GM18951 (cell line): ENCODE measurements at regions not wholly inside any gene's neighbourhood (a gene's known extent, or its start where the extent isn't known, plus 50 kb on each side); places are given as distances from the start of the nearest gene placed in this dataset.

Source experiments
- POLR2A ChIP-seq: IDR thresholded peaks from 4 replicates; pipeline ENCODE4 v1.6.1; 2011; ENCODE audit warnings: mild to moderate bottlenecking; ENCODE audit not compliant: insufficient read length, insufficient read depth; ENCODE audit errors: extremely low read depth
- in situ Hi-C: fragments of 300-500 bp; cut with MboI; formaldehyde crosslinking; loops from one replicate; pipeline ENCODE4 v1.12.0; 2022; ENCODE audit warnings: low sequenced_read_pairs, mixed read lengths, inconsistent platforms; ENCODE audit not compliant: unreplicated experiment

DNA sequence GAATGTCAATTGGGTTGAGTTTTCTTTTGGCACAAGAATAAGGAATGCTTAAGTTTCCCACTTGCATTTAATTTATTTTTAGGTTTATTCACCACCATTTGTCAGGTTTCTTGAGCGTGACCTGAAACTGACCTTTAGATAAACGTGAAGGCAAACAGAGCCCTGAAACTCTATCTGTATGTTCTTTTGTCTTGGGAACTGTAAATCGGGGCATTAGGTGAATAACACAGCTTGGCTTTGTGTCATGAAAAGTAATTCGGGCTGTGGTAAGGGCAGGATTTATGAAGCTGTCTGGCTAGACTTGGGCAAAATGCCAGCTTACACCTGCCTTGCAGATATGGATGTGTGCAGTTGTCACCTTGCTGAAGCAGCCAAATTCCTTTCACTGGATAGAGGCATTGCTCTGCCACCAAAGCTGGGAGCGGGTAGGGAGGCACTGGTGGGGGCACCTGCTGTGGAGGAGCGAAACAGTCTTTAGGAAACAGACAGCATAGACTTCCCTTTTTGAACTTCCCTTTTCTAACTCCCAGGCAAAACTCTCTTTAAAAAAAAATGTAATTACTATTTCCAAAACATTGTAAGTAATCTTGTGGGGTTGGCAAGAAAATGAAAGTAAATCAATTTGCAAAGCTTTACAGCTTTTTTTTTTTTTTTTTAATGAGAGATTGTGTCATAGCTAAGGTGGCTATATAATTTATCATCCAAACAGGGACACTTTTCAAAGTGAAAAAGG is 545.2 kb downstream of the CSNK1G3 start:
- no peak for TF ChIP-seq POLR2A
- in situ Hi-C loops: no loop called here

GRCh38 chr5:124056326-124056990 is 544.5 kb downstream of the CSNK1G3 start:
- in situ Hi-C loops: no loop called here
- TF ChIP-seq POLR2A: no peak

DNA sequence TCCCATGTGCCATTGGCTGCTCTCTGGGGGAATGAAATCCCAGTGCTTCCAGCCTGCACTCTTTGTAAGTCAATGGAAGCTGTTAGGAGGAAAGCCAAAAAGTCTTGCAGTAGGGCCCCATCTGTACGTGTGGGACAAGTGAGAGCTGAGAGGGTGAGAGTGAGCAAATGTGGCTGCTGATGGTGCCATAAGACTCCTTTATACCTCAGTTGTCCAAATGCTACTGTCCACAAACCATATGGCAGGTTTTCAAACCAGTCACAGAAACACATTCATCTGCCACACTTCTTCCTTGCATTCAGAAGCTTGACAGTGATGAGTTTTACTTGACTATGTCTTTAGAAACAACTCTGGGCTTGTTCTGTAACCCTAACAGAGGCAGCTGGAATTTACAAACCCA is 543.8 kb downstream of the CSNK1G3 start:
- in situ Hi-C loops: no loop called here
- no peak for TF ChIP-seq POLR2A

DNA sequence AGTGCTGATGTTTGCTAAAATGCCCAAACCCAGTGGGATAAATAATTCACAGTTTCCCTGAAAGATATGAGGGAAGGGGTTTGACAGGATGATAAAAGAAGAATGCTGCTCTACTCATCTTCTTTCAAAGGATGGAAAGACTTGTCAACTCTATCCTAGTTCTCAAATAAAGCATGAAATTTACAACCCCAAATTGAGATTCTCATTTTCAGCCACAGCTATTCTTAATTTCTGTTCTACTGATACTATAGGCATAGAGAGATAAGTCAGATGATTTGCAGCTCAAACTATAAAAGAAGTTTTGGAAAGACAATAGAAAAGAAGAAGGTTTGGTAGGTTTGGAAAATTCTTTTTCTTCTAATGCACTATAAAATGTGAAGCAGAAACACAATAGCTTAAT is 542.6 kb downstream of the CSNK1G3 start:
- in situ Hi-C loops: no loop called here
- no peak for TF ChIP-seq POLR2A

- TF ChIP-seq POLR2A: no peak
- in situ Hi-C loops: no loop called here
These were observed 541.4 kb downstream of the CSNK1G3 start for GRCh38 chr5:124053340-124053739.

DNA sequence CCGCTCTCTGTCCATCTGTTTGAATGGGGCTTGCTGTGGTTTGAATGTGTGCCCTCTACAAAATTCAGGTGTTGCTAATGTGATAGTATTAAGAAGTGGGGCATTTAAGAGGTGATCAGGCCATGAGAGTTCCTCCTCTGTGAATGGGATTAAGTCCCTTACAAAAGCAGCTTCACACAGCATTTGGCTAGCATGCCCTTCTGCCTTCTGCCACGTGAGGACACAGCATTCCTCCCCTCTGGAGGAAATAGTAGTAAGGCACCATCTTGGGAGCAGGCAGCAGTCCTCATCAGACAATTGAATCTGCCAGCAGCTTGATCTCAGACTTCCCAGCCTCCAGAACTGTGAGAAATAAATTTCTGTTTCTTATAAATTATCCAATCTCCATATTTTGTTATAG is 540.2 kb downstream of the CSNK1G3 start:
- no peak for TF ChIP-seq POLR2A
- in situ Hi-C loops: no loop called here

DNA sequence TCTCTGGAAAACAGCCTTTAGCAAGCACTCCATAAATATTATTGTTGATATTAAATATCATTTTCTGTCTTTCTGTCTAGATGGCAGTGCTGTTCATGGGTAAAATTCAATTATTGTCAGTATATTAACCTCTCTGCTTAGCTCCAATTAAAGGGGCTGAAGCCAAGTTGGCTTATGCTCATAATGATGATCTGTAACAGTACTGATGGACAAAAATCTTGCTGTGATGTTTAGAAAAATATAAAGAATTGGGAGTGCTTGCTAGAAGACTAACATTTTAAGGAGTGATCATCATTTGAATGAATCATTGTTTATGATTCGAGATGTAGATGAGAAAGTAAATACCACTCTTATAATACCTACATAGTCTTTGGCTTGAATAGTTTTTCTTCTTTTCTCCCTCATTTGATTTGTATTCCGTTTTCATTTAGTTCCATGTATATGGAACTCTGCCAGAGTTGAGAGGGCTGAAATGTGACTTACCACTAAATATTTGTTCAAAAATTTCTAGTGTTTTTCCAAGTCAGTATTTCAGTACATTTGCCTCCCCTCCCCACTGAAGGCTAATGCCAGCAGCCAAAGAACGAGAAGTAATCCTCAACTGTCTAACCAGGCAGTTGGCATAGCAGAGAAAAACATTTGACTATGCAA is 538.3 kb downstream of the CSNK1G3 start:
- in situ Hi-C loops: no loop called here
- TF ChIP-seq POLR2A: no peak

GRCh38 chr5:124045412-124045811 is 533.4 kb downstream of the CSNK1G3 start:
- no peak for TF ChIP-seq POLR2A
- in situ Hi-C loops: no loop called here

- in situ Hi-C loops: no loop called here
- no peak for TF ChIP-seq POLR2A
These were observed 532.6 kb downstream of the CSNK1G3 start for GRCh38 chr5:124044613-124045012.

- in situ Hi-C loops: no loop called here
- no peak for TF ChIP-seq POLR2A
These were observed 531.5 kb downstream of the CSNK1G3 start for GRCh38 chr5:124043456-124043855.

DNA sequence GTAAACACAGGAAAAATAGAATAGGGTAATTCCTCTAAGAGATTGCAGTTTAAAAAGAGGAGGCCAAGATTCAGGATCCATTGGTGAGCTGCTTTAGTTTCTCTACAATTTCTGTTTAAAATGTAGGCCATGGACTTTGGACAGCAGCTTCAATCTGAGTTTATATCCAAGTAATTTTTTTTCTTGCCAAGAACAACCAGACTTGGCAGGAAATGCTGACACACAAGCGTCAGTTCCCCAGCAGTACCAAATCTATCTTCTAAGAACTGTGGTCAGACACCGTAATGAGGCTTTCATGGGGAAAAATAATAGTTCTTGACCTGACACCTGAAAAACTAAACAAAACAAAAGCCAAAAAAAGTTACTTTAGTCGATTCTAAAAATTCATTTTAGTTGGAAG is 528.8 kb downstream of the CSNK1G3 start:
- TF ChIP-seq POLR2A: no peak

GRCh38 chr5:124039410-124039809 is 527.4 kb downstream of the CSNK1G3 start:
- TF ChIP-seq POLR2A: no peak
- in situ Hi-C loops: no loop called here

More for the DNA sequence above, 528.8 kb downstream of the CSNK1G3 start:
- in situ Hi-C loops: no loop called here

DNA sequence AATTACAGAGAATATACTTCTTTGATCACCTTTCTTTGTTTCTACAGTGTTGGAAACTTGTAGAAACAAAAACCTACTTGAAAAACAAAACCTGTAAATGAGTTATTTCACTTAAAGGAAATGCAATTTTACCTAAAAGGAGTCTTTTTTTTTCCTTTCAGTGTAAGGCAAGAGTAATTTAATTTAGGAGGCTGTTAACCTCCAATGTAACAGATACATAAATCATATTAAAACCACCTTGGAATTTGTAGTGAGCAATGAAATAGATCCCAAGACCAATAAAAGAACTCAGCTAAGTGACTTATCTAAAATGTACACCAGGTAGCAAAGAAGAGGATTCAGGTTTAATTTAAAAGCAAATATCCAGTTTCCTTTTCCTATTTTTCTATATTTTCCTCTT is 524.8 kb downstream of the CSNK1G3 start:
- no peak for TF ChIP-seq POLR2A
- in situ Hi-C loops: no loop called here

DNA sequence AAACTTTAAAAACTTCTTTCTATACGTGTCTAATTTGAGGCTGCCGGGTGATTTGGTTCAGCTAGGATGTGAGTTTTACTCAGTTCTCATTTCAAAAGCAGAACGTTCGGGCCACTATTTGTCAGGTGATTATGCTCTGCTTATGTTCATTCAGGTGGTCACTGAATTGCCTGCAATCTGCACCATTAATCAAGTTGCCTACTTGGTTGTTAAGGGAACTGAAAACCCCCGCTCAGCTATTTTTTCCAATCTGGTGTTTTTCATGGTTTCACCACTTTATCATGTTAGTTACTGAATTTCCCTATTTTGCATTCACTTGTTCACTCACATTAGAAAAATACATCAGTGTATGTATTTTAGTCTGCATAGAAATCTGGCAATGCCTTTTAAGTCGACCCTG is 523.0 kb downstream of the CSNK1G3 start:
- TF ChIP-seq POLR2A: no peak
- in situ Hi-C loops: no loop called here
